H1 (cell line): ENCODE measurements at regions not wholly inside any gene's neighbourhood (a gene's known extent, or its start where the extent isn't known, plus 50 kb on each side); places are given as distances from the start of the nearest gene placed in this dataset.

Experiments used
- BRCA1 ChIP-seq: IDR thresholded peaks from 2 replicates; pipeline ENCODE4 v1.6.1; 2012; ENCODE audit warnings: low read depth, low read length, improper control_type of control experiment
- CBX8 ChIP-seq: fragments of 300-800, 300-1000 bp; sonication (generic); IDR thresholded peaks from 2 replicates; pipeline ENCODE4 v1.7.1; 2016; ENCODE audit warnings: low read depth, low read length, borderline replicate concordance
- CTCF ChIP-seq, 3 experiments: IDR thresholded peaks; 1 replicate in 2 of 3; 2 replicates in 1 of 3; pipeline versions ENCODE4 v1.5.1 to v1.6.1; 2011; ENCODE audit warnings: low read length in 3 of 3, mild to moderate bottlenecking in 3 of 3, inconsistent platforms in 2 of 3, low read depth in 1 of 3, moderate library complexity in 1 of 3; ENCODE audit not compliant: insufficient read depth in 1 of 3; ENCODE audit errors: control extremely low read depth in 1 of 3
- EP300 ChIP-seq, 2 experiments: IDR thresholded peaks; 1 replicate in 1 of 2; 2 replicates in 1 of 2; pipeline ENCODE4 v1.6.1; 2011 to 2012; ENCODE audit warnings: low read depth in 2 of 2, low read length in 2 of 2, mild to moderate bottlenecking in 2 of 2, borderline replicate concordance in 1 of 2, inconsistent platforms in 1 of 2, moderate library complexity in 1 of 2
- EZH2 ChIP-seq: fragments of 200-600 bp; sonication (generic); IDR thresholded peaks from 2 replicates; pipeline ENCODE4 v1.7.1; 2012; ENCODE audit warnings: low read depth, mild to moderate bottlenecking, moderate library complexity, low read length, inconsistent platforms; ENCODE audit not compliant: severe bottlenecking
- POLR2AphosphoS5 ChIP-seq: IDR thresholded peaks from 2 replicates; pipeline ENCODE4 v1.6.1; 2011; ENCODE audit warnings: low read depth, low read length
- RFX5 ChIP-seq: IDR thresholded peaks from 2 replicates; pipeline ENCODE4 v1.6.1; 2011; ENCODE audit warnings: low read depth, low read length, improper control_type of control experiment, borderline replicate concordance
- YY1 ChIP-seq: IDR thresholded peaks from 2 replicates; pipeline ENCODE4 v1.6.1; 2011; ENCODE audit warnings: low read depth, mild to moderate bottlenecking, low read length
- ZNF274 ChIP-seq: IDR thresholded peaks from 2 replicates; pipeline ENCODE4 v1.7.0; 2012; ENCODE audit warnings: low read length, borderline replicate concordance; ENCODE audit errors: extremely low read depth

GRCh38 chr2:63763391-63763941 lies 78.2 kb upstream of the UGP2 start:
- TF ChIP-seq POLR2AphosphoS5, result no peak
- TF ChIP-seq RFX5, result no peak
- TF ChIP-seq CBX8, result no peak
- TF ChIP-seq EZH2, result no peak
- TF ChIP-seq ZNF274, result no peak
- no peak for TF ChIP-seq CTCF (IDR thresholded peaks at IDR 0.05; ENCODE audit: control extremely low read depth in 1 of 3, insufficient read depth in 1 of 3, low read depth in 1 of 3, low read length in 3 of 3)
- no peak for TF ChIP-seq BRCA1
- TF ChIP-seq YY1, result no peak
- no peak for TF ChIP-seq EP300 (IDR thresholded peaks at IDR 0.05; ENCODE audit: borderline replicate concordance in 1 of 2, low read depth in 2 of 2, low read length in 2 of 2)
